ENCODE measurements at regions not wholly inside any gene's neighbourhood (a gene's known extent, or its start where the extent isn't known, plus 50 kb on each side); places are given as distances from the start of the nearest gene placed in this dataset.
A peak's percentile ranks its signal among the peaks of the same experiment; 100 is the strongest.

GRCh38 chr17:77602062-77602746, 356.3 kb upstream of the TNRC6C start:
- Histone ChIP-seq H3K9me3 (no peaks in the 10 kb centered on the region), H3K4me3 (no peak overlapping the region), H3K27ac (peak overlapping the region; percentile 72 to 82), H3K4me1 (no peaks in the 10 kb centered on the region), H3K36me3 (no peaks in the 10 kb centered on the region), H3K27me3 (no peaks in the 10 kb centered on the region)
- TF ChIP-seq, protein P1, sequence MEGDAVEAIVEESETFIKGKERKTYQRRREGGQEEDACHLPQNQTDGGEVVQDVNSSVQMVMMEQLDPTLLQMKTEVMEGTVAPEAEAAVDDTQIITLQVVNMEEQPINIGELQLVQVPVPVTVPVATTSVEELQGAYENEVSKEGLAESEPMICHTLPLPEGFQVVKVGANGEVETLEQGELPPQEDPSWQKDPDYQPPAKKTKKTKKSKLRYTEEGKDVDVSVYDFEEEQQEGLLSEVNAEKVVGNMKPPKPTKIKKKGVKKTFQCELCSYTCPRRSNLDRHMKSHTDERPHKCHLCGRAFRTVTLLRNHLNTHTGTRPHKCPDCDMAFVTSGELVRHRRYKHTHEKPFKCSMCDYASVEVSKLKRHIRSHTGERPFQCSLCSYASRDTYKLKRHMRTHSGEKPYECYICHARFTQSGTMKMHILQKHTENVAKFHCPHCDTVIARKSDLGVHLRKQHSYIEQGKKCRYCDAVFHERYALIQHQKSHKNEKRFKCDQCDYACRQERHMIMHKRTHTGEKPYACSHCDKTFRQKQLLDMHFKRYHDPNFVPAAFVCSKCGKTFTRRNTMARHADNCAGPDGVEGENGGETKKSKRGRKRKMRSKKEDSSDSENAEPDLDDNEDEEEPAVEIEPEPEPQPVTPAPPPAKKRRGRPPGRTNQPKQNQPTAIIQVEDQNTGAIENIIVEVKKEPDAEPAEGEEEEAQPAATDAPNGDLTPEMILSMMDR (IDR thresholded peaks at IDR 0.05): no peak
- no peak for TF ChIP-seq POLR2A (IDR thresholded peaks at IDR 0.05)
- DNase-seq: peak; percentile 61 to 63
- intact Hi-C loops (cut with DNase I; ENCODE audit: low total_unique reads): no loop called here

DNA sequence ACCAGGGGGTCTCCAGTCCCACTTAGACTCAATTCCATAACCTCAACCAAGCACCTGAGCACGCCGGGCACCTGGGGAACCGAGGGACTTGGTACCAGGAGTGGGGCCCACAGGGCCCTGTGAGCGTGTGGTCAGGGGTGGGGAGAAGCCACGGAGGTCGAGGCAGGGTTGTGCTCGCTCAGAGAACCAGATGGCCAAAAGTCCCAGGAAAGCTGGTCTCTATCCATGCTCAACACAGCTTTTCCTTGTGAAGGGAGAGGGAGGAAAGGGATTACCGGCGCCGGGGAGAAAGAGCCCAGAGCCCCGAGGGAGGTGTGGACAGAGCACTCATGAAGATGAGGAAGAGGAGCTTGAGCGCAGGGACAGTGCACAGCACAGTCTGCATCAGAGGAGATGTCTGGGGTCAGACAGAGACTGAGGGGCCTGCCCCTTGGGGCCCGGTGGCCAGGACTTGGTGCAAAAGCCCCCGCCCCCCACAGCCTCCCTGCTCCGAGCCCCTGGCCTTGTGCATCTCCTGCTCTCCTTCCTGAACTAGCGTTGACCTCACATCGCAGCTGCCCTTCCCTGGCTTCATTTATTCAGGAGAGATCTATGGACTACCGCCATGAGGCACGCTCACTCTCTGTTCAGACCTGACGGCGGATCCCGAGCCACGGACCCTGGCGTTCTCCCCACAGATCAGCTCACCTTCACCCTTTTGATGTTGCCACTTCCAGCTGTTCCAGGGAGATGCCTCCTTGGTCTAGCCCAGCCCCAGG, 355.4 kb upstream of the TNRC6C start:
- intact Hi-C loops (cut with DNase I; ENCODE audit: low total_unique reads): no loop called here
- no peak for DNase-seq

GRCh38 chr17:77604301-77604972, 354.1 kb upstream of the TNRC6C start:
- TF ChIP-seq, protein P1 (IDR thresholded peaks at IDR 0.05): no peak
- TF ChIP-seq POLR2A (IDR thresholded peaks at IDR 0.05): no peak
- H3K27ac ChIP-seq: no peak overlapping the region
- intact Hi-C loops (cut with DNase I; ENCODE audit: low total_unique reads): no loop called here
- H3K4me3 ChIP-seq: no peak overlapping the region
- DNase-seq: no peak
- H3K9me3 ChIP-seq: no peaks in the 10 kb centered on the region
- H3K27me3 ChIP-seq: no peaks in the 10 kb centered on the region
- H3K4me1 ChIP-seq: peaks cover 0 to under 1% of the 10 kb centered on the region in 2 donors
- no peaks in the 10 kb centered on the region for H3K36me3 ChIP-seq

More for the DNA sequence above, 355.4 kb upstream of the TNRC6C start:
- Histone ChIP-seq H3K4me1 (no peaks in the 10 kb centered on the region), H3K27me3 (no peaks in the 10 kb centered on the region), H3K27ac (peak overlapping the region; percentile 72 to 82), H3K36me3 (no peaks in the 10 kb centered on the region), H3K4me3 (no peak overlapping the region), H3K9me3 (no peaks in the 10 kb centered on the region)
- no peak for TF ChIP-seq POLR2A (IDR thresholded peaks at IDR 0.05)
- TF ChIP-seq, protein P1 (IDR thresholded peaks at IDR 0.05): no peak

DNA sequence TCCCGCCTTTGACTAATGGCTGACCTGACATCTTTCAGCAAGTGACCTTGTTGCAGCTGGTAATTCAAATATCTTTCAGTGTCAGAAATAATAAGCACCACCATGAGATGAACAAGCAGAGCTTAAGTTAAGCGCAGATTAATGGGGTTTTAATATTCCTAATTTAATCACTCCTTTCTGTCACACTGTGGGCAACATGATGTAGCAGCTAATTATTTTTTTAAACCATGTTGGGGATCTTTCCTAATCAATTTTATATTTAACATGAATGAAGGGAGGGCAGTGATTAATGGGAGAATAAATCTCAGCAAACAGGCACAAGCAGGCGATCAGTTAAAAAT, 353.6 kb upstream of the TNRC6C start:
- H3K36me3 ChIP-seq: no peaks in the 10 kb centered on the region
- intact Hi-C loops (cut with DNase I; ENCODE audit: low total_unique reads): no loop called here
- no peaks in the 10 kb centered on the region for H3K27me3 ChIP-seq
- DNase-seq: no peak
- no peak overlapping the region for H3K4me3 ChIP-seq
- TF ChIP-seq POLR2A (IDR thresholded peaks at IDR 0.05): no peak
- TF ChIP-seq, protein P1 (IDR thresholded peaks at IDR 0.05): no peak
- peaks cover 0 to 6% of the 10 kb centered on the region in 2 donors for H3K4me1 ChIP-seq
- no peak overlapping the region for H3K27ac ChIP-seq
- no peaks in the 10 kb centered on the region for H3K9me3 ChIP-seq
